Neural progenitor cell (in vitro differentiated cells): ENCODE measurements at regions not wholly inside any gene's neighbourhood (a gene's known extent, or its start where the extent isn't known, plus 50 kb on each side); places are given as distances from the start of the nearest gene placed in this dataset.

ENCODE experiments used
- DNase-seq: peaks from one replicate; pipeline ENCODE4 v3.0.0-alpha.2; 2016; ENCODE audit warnings: low spot score
- H2AFZ ChIP-seq: fragments of 200-600 bp; sonication (generic); replicated peaks from 2 replicates; pipeline ENCODE4 v1.6.1; 2016; ENCODE audit warnings: antibody characterized with exemption
- H3F3A ChIP-seq: fragments of 200-600 bp; sonication (generic); 2 replicates; pipeline ENCODE4 v1.6.1; 2016; ENCODE audit warnings: antibody characterized with exemption, low read depth
- H3K27ac ChIP-seq: fragments of 200-600 bp; sonication (generic); 2 replicates; pipeline ENCODE4 v1.5.1; 2016; ENCODE audit warnings: mild to moderate bottlenecking
- H3K27me3 ChIP-seq: fragments of 200-600 bp; sonication (generic); 2 replicates; pipeline ENCODE4 v1.6.1; 2016; ENCODE audit warnings: mild to moderate bottlenecking, moderate library complexity
- H3K36me3 ChIP-seq: fragments of 200-600 bp; sonication (generic); 2 replicates; pipeline ENCODE4 v1.5.1; 2016
- H3K4me1 ChIP-seq: fragments of 200-600 bp; sonication (generic); 2 replicates; pipeline ENCODE4 v1.6.1; 2016; ENCODE audit warnings: mixed run types
- H3K4me2 ChIP-seq: fragments of 200-600 bp; sonication (generic); 2 replicates; pipeline ENCODE4 v1.6.1; 2016
- H3K4me3 ChIP-seq: fragments of 200-600 bp; sonication (generic); 2 replicates; pipeline ENCODE4 v1.5.1; 2016
- H3K79me2 ChIP-seq: fragments of 200-600 bp; sonication (generic); 2 replicates; pipeline ENCODE4 v1.6.1; 2016; ENCODE audit warnings: low read depth
- H3K9ac ChIP-seq: fragments of 200-600 bp; sonication (generic); 2 replicates; pipeline ENCODE4 v1.6.1; 2016
- H3K9me3 ChIP-seq: fragments of 200-600 bp; sonication (generic); 2 replicates; pipeline ENCODE4 v1.5.1; 2016; ENCODE audit warnings: low read depth
- H4K20me1 ChIP-seq: fragments of 200-600 bp; sonication (generic); 2 replicates; pipeline ENCODE4 v1.6.1; 2016; ENCODE audit warnings: low read depth
- H3K27ac Mint-ChIP-seq: 3 replicates; pipeline ENCODE4 v1.8.0; 2021; ENCODE audit warnings: mixed read lengths
- H3K27me3 Mint-ChIP-seq: 2 replicates; pipeline ENCODE4 v1.8.0; 2022; ENCODE audit warnings: low read depth, mild to moderate bottlenecking, inconsistent platforms, moderate library complexity, mixed read lengths; ENCODE audit not compliant: insufficient read depth
- H3K36me3 Mint-ChIP-seq: 3 replicates; pipeline ENCODE4 v1.8.0; 2021; ENCODE audit warnings: mixed read lengths
- H3K4me1 Mint-ChIP-seq: 3 replicates; pipeline ENCODE4 v1.8.0; 2021; ENCODE audit warnings: mixed read lengths
- H3K4me3 Mint-ChIP-seq: 3 replicates; pipeline ENCODE4 v1.8.0; 2021; ENCODE audit warnings: mild to moderate bottlenecking, moderate library complexity, mixed read lengths
- H3K9me3 Mint-ChIP-seq: 3 replicates; pipeline ENCODE4 v1.8.0; 2020; ENCODE audit warnings: mixed read lengths
- CTCF ChIP-seq: fragments of 200-600 bp; sonication (generic); IDR thresholded peaks from 2 replicates; pipeline ENCODE4 v1.5.1; 2017; ENCODE audit warnings: antibody characterized with exemption, mild to moderate bottlenecking
- EZH2 ChIP-seq: fragments of 200-600 bp; sonication (generic); IDR thresholded peaks from 2 replicates; pipeline ENCODE4 v1.6.1; 2017; ENCODE audit warnings: antibody characterized with exemption, mild to moderate bottlenecking, moderate library complexity
- EZH2phosphoT487 ChIP-seq: fragments of 200-600 bp; sonication (generic); IDR thresholded peaks from 2 replicates; pipeline ENCODE4 v1.6.1; 2017; ENCODE audit warnings: antibody characterized with exemption

- Mint-ChIP-seq H3K27ac (no peak overlapping the region), H3K36me3 (no peaks in the 10 kb centered on the region), H3K27me3 (no peaks in the 10 kb centered on the region), H3K4me3 (no peak overlapping the region), H3K4me1 (peaks cover 16% of the 10 kb centered on the region), H3K9me3 (peaks cover 9% of the 10 kb centered on the region)
- no peak overlapping the region for H3K4me3 ChIP-seq
- no peaks in the 10 kb centered on the region for H3F3A ChIP-seq
- H3K9me3 ChIP-seq: no peaks in the 10 kb centered on the region
- TF ChIP-seq EZH2phosphoT487 (no peak), EZH2 (no peak), CTCF (no peak)
- H3K9ac ChIP-seq: no peak overlapping the region
- DNase-seq: no peak
- no peak overlapping the region for H3K4me2 ChIP-seq
- no peaks in the 10 kb centered on the region for H3K79me2 ChIP-seq
- no peaks in the 10 kb centered on the region for H3K4me1 ChIP-seq
- no peaks in the 10 kb centered on the region for H4K20me1 ChIP-seq
- no peak overlapping the region for H2AFZ ChIP-seq
- H3K36me3 ChIP-seq: no peaks in the 10 kb centered on the region
- no peak overlapping the region for H3K27ac ChIP-seq
- H3K27me3 ChIP-seq: no peaks in the 10 kb centered on the region
Measured at GRCh38 chr17:71842986-71843385, 277.8 kb upstream of the SOX9 start.

- Mint-ChIP-seq H3K36me3 (no peaks in the 10 kb centered on the region), H3K4me3 (no peak overlapping the region), H3K27ac (no peak overlapping the region), H3K9me3 (peaks cover 7% of the 10 kb centered on the region), H3K27me3 (no peaks in the 10 kb centered on the region), H3K4me1 (peaks cover 16% of the 10 kb centered on the region)
- Histone ChIP-seq H3K4me2 (no peak overlapping the region), H3K9ac (no peak overlapping the region), H3K36me3 (no peaks in the 10 kb centered on the region), H3K27ac (no peak overlapping the region), H3K4me1 (no peaks in the 10 kb centered on the region), H3F3A (no peaks in the 10 kb centered on the region), H3K79me2 (no peaks in the 10 kb centered on the region), H3K27me3 (no peaks in the 10 kb centered on the region), H3K9me3 (no peaks in the 10 kb centered on the region), H4K20me1 (no peaks in the 10 kb centered on the region), H2AFZ (no peak overlapping the region), H3K4me3 (no peak overlapping the region)
- DNase-seq: no peak
- TF ChIP-seq EZH2phosphoT487: no peak
- no peak for TF ChIP-seq EZH2
- no peak for TF ChIP-seq CTCF
Measured at GRCh38 chr17:71845337-71845736, 275.5 kb upstream of the SOX9 start.

DNA sequence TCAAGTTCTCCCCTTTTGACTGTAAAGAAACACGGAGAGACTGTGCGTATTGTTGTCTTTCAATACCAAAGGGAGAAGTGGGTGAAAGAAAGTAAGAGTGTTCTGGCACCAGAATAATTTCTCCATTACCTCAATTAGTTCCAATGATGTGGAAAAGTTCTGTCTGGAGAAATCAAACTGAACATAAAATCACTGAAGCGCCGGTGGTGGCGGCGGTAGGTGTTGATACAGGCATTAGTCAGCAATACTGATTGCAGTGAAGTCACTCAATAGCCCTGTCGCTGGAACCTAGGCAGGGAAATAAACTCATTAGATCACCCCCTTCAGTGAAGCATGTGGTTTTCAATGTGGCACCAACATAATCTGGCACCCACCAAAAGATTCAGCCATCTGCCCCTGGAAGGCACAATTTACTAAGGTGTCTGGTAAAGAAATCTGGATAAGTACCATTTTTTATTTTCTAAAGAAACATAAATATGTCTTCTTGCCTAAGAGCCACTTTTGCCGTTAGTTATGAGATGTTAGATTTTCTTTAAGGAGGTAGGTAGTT lies 274.2 kb upstream of the SOX9 start:
- H3K4me2 ChIP-seq: no peak overlapping the region
- no peak overlapping the region for H2AFZ ChIP-seq
- no peaks in the 10 kb centered on the region for H3K79me2 ChIP-seq
- DNase-seq: no peak
- no peak overlapping the region for H3K9ac ChIP-seq
- peaks cover 16% of the 10 kb centered on the region for H3K4me1 Mint-ChIP-seq
- no peaks in the 10 kb centered on the region for H3F3A ChIP-seq
- H3K4me3 Mint-ChIP-seq: no peak overlapping the region
- H3K36me3 ChIP-seq: no peaks in the 10 kb centered on the region
- no peaks in the 10 kb centered on the region for H3K9me3 ChIP-seq
- no peaks in the 10 kb centered on the region for H3K36me3 Mint-ChIP-seq
- no peaks in the 10 kb centered on the region for H3K27me3 Mint-ChIP-seq
- H3K4me1 ChIP-seq: no peaks in the 10 kb centered on the region
- no peak overlapping the region for H3K27ac ChIP-seq
- TF ChIP-seq EZH2phosphoT487 (no peak), CTCF (no peak), EZH2 (no peak)
- H4K20me1 ChIP-seq: no peaks in the 10 kb centered on the region
- H3K27ac Mint-ChIP-seq: no peak overlapping the region
- no peaks in the 10 kb centered on the region for H3K27me3 ChIP-seq
- H3K9me3 Mint-ChIP-seq: peaks cover 7% of the 10 kb centered on the region
- H3K4me3 ChIP-seq: no peak overlapping the region
